ENCODE measurements at regions not wholly inside any gene's neighbourhood (a gene's known extent, or its start where the extent isn't known, plus 50 kb on each side); places are given as distances from the start of the nearest gene placed in this dataset.
"Not testable (repeated sequence)": the region's sequence is repeated elsewhere in the genome, so short reads cannot be mapped to it uniquely, and the experiment has no call there.

DNA sequence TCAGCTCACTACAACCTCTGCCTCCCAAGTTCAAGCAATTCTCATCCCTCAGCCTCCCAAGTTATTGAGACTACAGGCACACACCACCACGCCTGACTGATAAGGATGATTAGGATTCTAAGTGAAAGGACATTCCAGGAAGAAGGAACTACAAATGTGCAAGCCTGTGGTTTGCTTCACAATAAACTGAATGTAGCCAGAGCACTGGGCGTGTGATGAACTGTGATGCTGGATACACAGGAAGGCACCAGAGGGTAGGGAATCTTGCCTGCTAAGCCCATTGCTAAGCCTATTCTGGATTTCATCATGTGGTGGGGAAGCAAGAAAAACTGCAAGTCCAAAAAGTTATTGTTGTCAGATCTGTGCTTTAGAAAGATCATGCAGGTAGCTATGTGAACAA, 177.9 kb upstream of the KCTD7 start:
- TF ChIP-seq, protein P1, sequence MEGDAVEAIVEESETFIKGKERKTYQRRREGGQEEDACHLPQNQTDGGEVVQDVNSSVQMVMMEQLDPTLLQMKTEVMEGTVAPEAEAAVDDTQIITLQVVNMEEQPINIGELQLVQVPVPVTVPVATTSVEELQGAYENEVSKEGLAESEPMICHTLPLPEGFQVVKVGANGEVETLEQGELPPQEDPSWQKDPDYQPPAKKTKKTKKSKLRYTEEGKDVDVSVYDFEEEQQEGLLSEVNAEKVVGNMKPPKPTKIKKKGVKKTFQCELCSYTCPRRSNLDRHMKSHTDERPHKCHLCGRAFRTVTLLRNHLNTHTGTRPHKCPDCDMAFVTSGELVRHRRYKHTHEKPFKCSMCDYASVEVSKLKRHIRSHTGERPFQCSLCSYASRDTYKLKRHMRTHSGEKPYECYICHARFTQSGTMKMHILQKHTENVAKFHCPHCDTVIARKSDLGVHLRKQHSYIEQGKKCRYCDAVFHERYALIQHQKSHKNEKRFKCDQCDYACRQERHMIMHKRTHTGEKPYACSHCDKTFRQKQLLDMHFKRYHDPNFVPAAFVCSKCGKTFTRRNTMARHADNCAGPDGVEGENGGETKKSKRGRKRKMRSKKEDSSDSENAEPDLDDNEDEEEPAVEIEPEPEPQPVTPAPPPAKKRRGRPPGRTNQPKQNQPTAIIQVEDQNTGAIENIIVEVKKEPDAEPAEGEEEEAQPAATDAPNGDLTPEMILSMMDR (IDR thresholded peaks at IDR 0.05): not testable (repeated sequence)
- TF ChIP-seq POLR2AphosphoS5, POLR2A (IDR thresholded peaks at IDR 0.05): not testable (repeated sequence)

Measured in suprapubic skin (tissue), 4 donors.